Mesendoderm (in vitro differentiated cells): ENCODE measurements at regions not wholly inside any gene's neighbourhood (a gene's known extent, or its start where the extent isn't known, plus 50 kb on each side); places are given as distances from the start of the nearest gene placed in this dataset.
A peak's percentile ranks its signal among the peaks of the same experiment; 100 is the strongest.

Experiments
- DNase-seq: peaks from one replicate; pipeline ENCODE4 v3.0.0; 2013
- H2AK5ac ChIP-seq: 2 replicates; pipeline ENCODE4 v1.6.1; 2013; ENCODE audit warnings: low read length, inconsistent platforms
- H2BK120ac ChIP-seq: 2 replicates; pipeline ENCODE4 v1.6.1; 2013; ENCODE audit warnings: low read depth, mild to moderate bottlenecking, low read length, moderate library complexity, mixed read lengths
- H2BK15ac ChIP-seq: replicated peaks from 2 replicates; pipeline ENCODE4 v1.6.1; 2013; ENCODE audit warnings: low read depth, mild to moderate bottlenecking, moderate library complexity
- H2BK5ac ChIP-seq: 2 replicates; pipeline ENCODE4 v1.6.1; 2013; ENCODE audit warnings: low read length, inconsistent platforms
- H3K18ac ChIP-seq: 2 replicates; pipeline ENCODE4 v1.6.1; 2013; ENCODE audit warnings: mild to moderate bottlenecking, low read length, mixed read lengths
- H3K23ac ChIP-seq: one replicate; pipeline ENCODE4 v1.6.1; 2013; ENCODE audit warnings: low read length
- H3K27ac ChIP-seq: 2 replicates; pipeline ENCODE4 v1.5.1; 2013; ENCODE audit warnings: low read depth, mild to moderate bottlenecking, inconsistent platforms, low read length, moderate library complexity
- H3K27me3 ChIP-seq: 2 replicates; pipeline ENCODE4 v1.6.1; 2013; ENCODE audit warnings: low read length, control low read depth, mild to moderate bottlenecking, inconsistent platforms; ENCODE audit not compliant: insufficient read depth, poor library complexity
- H3K36me3 ChIP-seq: 2 replicates; pipeline ENCODE4 v1.6.1; 2013; ENCODE audit warnings: low read length, inconsistent platforms; ENCODE audit not compliant: control insufficient read depth, insufficient read depth
- H3K4ac ChIP-seq: one replicate; pipeline ENCODE4 v1.6.1; 2013; ENCODE audit warnings: low read depth, mild to moderate bottlenecking, low read length, moderate library complexity
- H3K4me1 ChIP-seq: 2 replicates; pipeline ENCODE4 v1.6.1; 2013; ENCODE audit warnings: low read depth, low read length, inconsistent platforms; ENCODE audit not compliant: control insufficient read depth
- H3K4me2 ChIP-seq: 2 replicates; pipeline ENCODE4 v1.6.1; 2013; ENCODE audit warnings: low read length
- H3K4me3 ChIP-seq: 2 replicates; pipeline ENCODE4 v1.5.1; 2013; ENCODE audit warnings: mild to moderate bottlenecking, low read length
- H3K56ac ChIP-seq: one replicate; pipeline ENCODE4 v1.6.1; 2013; ENCODE audit warnings: low read length
- H3K79me1 ChIP-seq: 2 replicates; pipeline ENCODE4 v1.6.1; 2013; ENCODE audit warnings: low read length, inconsistent platforms
- H3K79me2 ChIP-seq: 2 replicates; pipeline ENCODE4 v1.6.1; 2013; ENCODE audit warnings: mild to moderate bottlenecking, low read length; ENCODE audit not compliant: control insufficient read depth, insufficient read depth
- H3K9ac ChIP-seq: 2 replicates; pipeline ENCODE4 v1.6.1; 2013; ENCODE audit warnings: low read length, inconsistent platforms
- H4K5ac ChIP-seq: one replicate; pipeline ENCODE4 v1.6.1; 2013; ENCODE audit warnings: low read length
- H4K8ac ChIP-seq: one replicate; pipeline ENCODE4 v1.6.1; 2013; ENCODE audit warnings: low read depth, mild to moderate bottlenecking, control low read depth, low read length, moderate library complexity
- WGBS: extraction: QIAGEN DNeasy Blood & Tissue Kit; methylation state at CpG from one replicate; pipeline ENCODE4 v1.1.7; 2013; ENCODE audit warnings: low lambda C conversion rate, missing lambda C conversion rate; ENCODE audit not compliant: insufficient coverage; ENCODE audit errors: extremely low coverage; 5-methylcytosine and 5-hydroxymethylcytosine counted together

- H3K18ac ChIP-seq = no peak overlapping the region
- no peaks in the 10 kb centered on the region for H3K36me3 ChIP-seq
Measured at GRCh38 chr11:36985562-36985961, 387.5 kb upstream of the RAG2 start.

GRCh38 chr11:36976741-36977140 lies 378.7 kb upstream of the RAG2 start:
- no peak overlapping the region for H2BK5ac ChIP-seq
- no peak overlapping the region for H2BK120ac ChIP-seq
- no peak overlapping the region for H4K8ac ChIP-seq
- DNase-seq = no peak
- H3K27me3 ChIP-seq = no peaks in the 10 kb centered on the region
- H3K27ac ChIP-seq = no peak overlapping the region
- H3K4me3 ChIP-seq = no peak overlapping the region
- no peak overlapping the region for H2AK5ac ChIP-seq
- H3K79me1 ChIP-seq = no peaks in the 10 kb centered on the region
- no peak overlapping the region for H4K5ac ChIP-seq
- no peak overlapping the region for H3K9ac ChIP-seq
- H3K56ac ChIP-seq = no peak overlapping the region
- no peak overlapping the region for H3K4ac ChIP-seq
- H3K79me2 ChIP-seq = no peaks in the 10 kb centered on the region
- H3K36me3 ChIP-seq = no peaks in the 10 kb centered on the region
- H3K4me1 ChIP-seq = no peaks in the 10 kb centered on the region
- no peak overlapping the region for H3K4me2 ChIP-seq
- H3K23ac ChIP-seq = no peak overlapping the region
- H2BK15ac ChIP-seq = no peak overlapping the region
- WGBS = no CpG with 5 or more reads among the region's 2 CpGs
- no peak overlapping the region for H3K18ac ChIP-seq

More at GRCh38 chr11:36985562-36985961, 387.5 kb upstream of the RAG2 start:
- no CpG with 5 or more reads among the region's 3 CpGs for WGBS
- Histone ChIP-seq H3K4me3 (no peak overlapping the region), H3K9ac (no peak overlapping the region), H3K4me1 (no peaks in the 10 kb centered on the region), H4K8ac (no peak overlapping the region), H3K23ac (no peak overlapping the region), H3K27ac (no peak overlapping the region), H2BK5ac (no peak overlapping the region), H2BK15ac (no peak overlapping the region), H3K79me1 (no peaks in the 10 kb centered on the region), H3K4me2 (no peak overlapping the region), H2BK120ac (no peak overlapping the region), H2AK5ac (no peak overlapping the region), H3K79me2 (no peaks in the 10 kb centered on the region), H3K56ac (no peak overlapping the region), H4K5ac (no peak overlapping the region), H3K27me3 (no peaks in the 10 kb centered on the region), H3K4ac (no peak overlapping the region)
- no peak for DNase-seq

GRCh38 chr11:36974771-36975170 lies 376.7 kb upstream of the RAG2 start:
- no peak for DNase-seq
- Histone ChIP-seq H2BK120ac (no peak overlapping the region), H3K79me2 (no peaks in the 10 kb centered on the region), H3K27ac (no peak overlapping the region), H3K36me3 (no peaks in the 10 kb centered on the region), H2AK5ac (no peak overlapping the region), H3K18ac (no peak overlapping the region), H4K5ac (no peak overlapping the region), H3K27me3 (no peaks in the 10 kb centered on the region), H2BK5ac (no peak overlapping the region), H2BK15ac (no peak overlapping the region), H3K23ac (no peak overlapping the region), H4K8ac (no peak overlapping the region), H3K4ac (no peak overlapping the region), H3K9ac (no peak overlapping the region), H3K56ac (no peak overlapping the region), H3K4me2 (no peak overlapping the region), H3K4me1 (no peaks in the 10 kb centered on the region), H3K4me3 (no peak overlapping the region), H3K79me1 (no peaks in the 10 kb centered on the region)
- no CpG with 5 or more reads among the region's 1 CpG for WGBS

- Histone ChIP-seq H4K5ac (no peak overlapping the region), H3K9ac (no peak overlapping the region), H3K4ac (no peak overlapping the region), H3K4me3 (no peak overlapping the region), H3K56ac (no peak overlapping the region), H2BK5ac (no peak overlapping the region), H2BK120ac (no peak overlapping the region), H3K4me1 (no peaks in the 10 kb centered on the region), H3K23ac (no peak overlapping the region), H3K36me3 (no peaks in the 10 kb centered on the region), H4K8ac (no peak overlapping the region), H3K4me2 (no peak overlapping the region), H3K27ac (no peak overlapping the region), H2BK15ac (no peak overlapping the region), H3K79me1 (no peaks in the 10 kb centered on the region), H3K79me2 (no peaks in the 10 kb centered on the region), H3K18ac (no peak overlapping the region), H3K27me3 (no peaks in the 10 kb centered on the region), H2AK5ac (no peak overlapping the region)
- DNase-seq = no peak
Measured at GRCh38 chr11:36953976-36954375, 355.9 kb upstream of the RAG2 start.

- H3K4me3 ChIP-seq = no peak overlapping the region
- no peaks in the 10 kb centered on the region for H3K27me3 ChIP-seq
- no CpG with 5 or more reads among the region's 7 CpGs for WGBS
- no peak overlapping the region for H3K9ac ChIP-seq
- peak; percentile 7 for DNase-seq
- no peaks in the 10 kb centered on the region for H3K79me2 ChIP-seq
- H3K23ac ChIP-seq = no peak overlapping the region
- no peak overlapping the region for H4K8ac ChIP-seq
- no peak overlapping the region for H3K4ac ChIP-seq
- peaks cover 2% of the 10 kb centered on the region for H3K4me1 ChIP-seq
- H3K79me1 ChIP-seq = no peaks in the 10 kb centered on the region
- no peak overlapping the region for H4K5ac ChIP-seq
- no peak overlapping the region for H3K56ac ChIP-seq
- H2AK5ac ChIP-seq = no peak overlapping the region
- H3K27ac ChIP-seq = no peak overlapping the region
- H2BK120ac ChIP-seq = no peak overlapping the region
- no peak overlapping the region for H3K18ac ChIP-seq
- H2BK5ac ChIP-seq = no peak overlapping the region
- H3K4me2 ChIP-seq = no peak overlapping the region
- H2BK15ac ChIP-seq = no peak overlapping the region
- no peaks in the 10 kb centered on the region for H3K36me3 ChIP-seq
Measured at GRCh38 chr11:36948460-36949127, 350.6 kb upstream of the RAG2 start.

- H4K5ac ChIP-seq = no peak overlapping the region
- H3K79me1 ChIP-seq = no peaks in the 10 kb centered on the region
- WGBS = no CpG with 5 or more reads among the region's 3 CpGs
- no peak overlapping the region for H3K4me3 ChIP-seq
- H3K9ac ChIP-seq = no peak overlapping the region
- no peak overlapping the region for H3K18ac ChIP-seq
- no peaks in the 10 kb centered on the region for H3K27me3 ChIP-seq
- H3K23ac ChIP-seq = no peak overlapping the region
- no peak overlapping the region for H2BK5ac ChIP-seq
- H2BK15ac ChIP-seq = no peak overlapping the region
- H3K4ac ChIP-seq = no peak overlapping the region
- no peak overlapping the region for H2BK120ac ChIP-seq
- H3K27ac ChIP-seq = no peak overlapping the region
- no peaks in the 10 kb centered on the region for H3K79me2 ChIP-seq
- no peak overlapping the region for H2AK5ac ChIP-seq
- no peak overlapping the region for H3K56ac ChIP-seq
- no peak overlapping the region for H3K4me2 ChIP-seq
- peaks cover 2% of the 10 kb centered on the region for H3K4me1 ChIP-seq
- no peak overlapping the region for H4K8ac ChIP-seq
- DNase-seq = peak; percentile 10
- no peaks in the 10 kb centered on the region for H3K36me3 ChIP-seq
Measured at GRCh38 chr11:36945384-36945783, 347.3 kb upstream of the RAG2 start.
